Calu3 (cell line): ENCODE measurements at regions not wholly inside any gene's neighbourhood (a gene's known extent, or its start where the extent isn't known, plus 50 kb on each side); places are given as distances from the start of the nearest gene placed in this dataset.

Source experiments
- BruUV-seq: library from RNA; stranded (reverse); fragments of 400-500 nt; replicated peaks from 2 replicates; lab custom pipeline; 2021; lab: Mats Ljungman, UMichigan
- CTCF ChIA-PET: fragments of 300-600 bp; sonication (Branson Sonifier 250); formaldehyde crosslinking; loops from one replicate; lab custom pipeline; 2022; ENCODE audit warnings: antibody characterized with exemption; lab: Charles Lee
- DNase-seq: peaks from one replicate; pipeline ENCODE4 v3.0.0; 2022
- H3K27ac Mint-ChIP-seq: one replicate; pipeline ENCODE4 v1.8.0; 2022; ENCODE audit warnings: mixed read lengths; ENCODE audit not compliant: unreplicated experiment
- H3K27me3 Mint-ChIP-seq: one replicate; pipeline ENCODE4 v1.8.0; 2022; ENCODE audit warnings: mixed read lengths; ENCODE audit not compliant: unreplicated experiment
- H3K36me3 Mint-ChIP-seq: one replicate; pipeline ENCODE4 v1.8.0; 2022; ENCODE audit warnings: mild to moderate bottlenecking, moderate library complexity, mixed read lengths; ENCODE audit not compliant: insufficient read depth, unreplicated experiment
- H3K4me1 Mint-ChIP-seq: one replicate; pipeline ENCODE4 v1.8.0; 2022; ENCODE audit warnings: mild to moderate bottlenecking, low read depth, mixed read lengths; ENCODE audit not compliant: unreplicated experiment
- H3K4me3 Mint-ChIP-seq: one replicate; pipeline ENCODE4 v1.8.0; 2022; ENCODE audit warnings: mild to moderate bottlenecking, low read depth, moderate library complexity, mixed read lengths; ENCODE audit not compliant: unreplicated experiment
- H3K9me3 Mint-ChIP-seq: one replicate; pipeline ENCODE4 v1.8.0; 2022; ENCODE audit warnings: low read depth, mixed read lengths; ENCODE audit not compliant: unreplicated experiment
- intact Hi-C: fragments of 100-400 bp; cut with micrococcal nuclease; formaldehyde crosslinking; loops from one replicate; pipeline ENCODE4 v1.10.0; 2022; ENCODE audit not compliant: unreplicated experiment
- TF ChIP-seq, protein P1 (sequence below): fragments of 200-600 bp; IDR thresholded peaks from one replicate; pipeline ENCODE4 v1.8.0; 2022; ENCODE audit warnings: antibody characterized with exemption; ENCODE audit not compliant: unreplicated experiment

DNA sequence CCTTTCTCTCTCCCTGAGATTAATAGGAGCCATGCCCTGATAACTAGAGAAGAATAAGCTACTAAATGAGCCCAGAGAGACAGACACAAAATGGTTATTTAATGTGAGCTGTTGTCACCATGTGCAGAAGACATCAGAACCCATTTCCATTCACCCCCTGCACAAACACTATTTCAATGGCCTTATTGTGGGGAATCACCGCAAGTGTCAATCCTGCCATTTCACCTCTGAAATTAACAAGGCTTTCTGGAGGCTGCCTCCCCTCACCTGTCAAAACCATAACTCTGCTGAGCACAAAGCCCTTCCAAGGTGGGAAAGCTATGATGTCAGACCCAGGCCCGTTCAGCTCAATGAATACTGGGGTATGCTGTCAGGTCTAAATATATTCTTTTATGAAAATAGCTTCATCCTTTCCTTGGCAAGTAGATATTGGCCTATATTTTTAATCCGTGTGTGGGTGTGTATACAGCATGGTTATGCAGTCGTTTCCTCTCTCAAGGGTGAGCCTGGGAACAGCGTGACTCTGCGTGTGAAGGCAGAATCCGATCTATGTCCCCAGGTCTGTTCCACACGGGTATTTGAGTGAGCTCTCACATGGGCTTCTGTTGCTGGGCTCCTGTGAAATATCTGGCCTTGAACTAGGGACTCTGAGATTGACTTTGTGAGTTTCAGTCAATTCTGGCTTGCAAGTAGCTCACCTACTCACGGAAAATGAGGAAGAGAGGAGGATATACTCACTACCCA lies 266.3 kb downstream of the FBXW7 start:
- CTCF ChIA-PET: interaction anchor here (0.6 to 1.0 kb wide), 2 partner anchors 9 to 285 kb away, joined by 3 to 5 read pairs; no protein-coding TSS in a partner anchor

DNA sequence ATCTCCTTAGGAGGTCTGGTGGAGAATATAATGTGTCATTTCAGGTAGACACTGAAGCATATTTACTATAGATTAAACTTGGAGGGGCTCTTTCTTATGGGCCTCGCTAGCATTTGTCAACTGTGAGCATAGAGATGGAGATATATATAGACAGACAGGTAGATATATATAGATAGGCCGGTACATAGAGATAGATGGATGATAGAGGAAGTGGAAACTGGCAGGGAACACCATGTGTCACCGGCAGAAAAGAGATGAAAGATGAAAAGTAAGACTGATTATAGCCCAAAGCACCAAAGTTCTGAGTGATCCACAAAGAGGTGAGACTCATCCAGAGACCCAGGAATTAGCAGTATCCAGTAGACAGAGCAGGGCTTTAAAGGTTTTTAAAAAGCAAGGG lies 268.1 kb downstream of the FBXW7 start:
- H3K36me3 Mint-ChIP-seq: no peaks in the 10 kb centered on the region
- TF ChIP-seq, protein P1, sequence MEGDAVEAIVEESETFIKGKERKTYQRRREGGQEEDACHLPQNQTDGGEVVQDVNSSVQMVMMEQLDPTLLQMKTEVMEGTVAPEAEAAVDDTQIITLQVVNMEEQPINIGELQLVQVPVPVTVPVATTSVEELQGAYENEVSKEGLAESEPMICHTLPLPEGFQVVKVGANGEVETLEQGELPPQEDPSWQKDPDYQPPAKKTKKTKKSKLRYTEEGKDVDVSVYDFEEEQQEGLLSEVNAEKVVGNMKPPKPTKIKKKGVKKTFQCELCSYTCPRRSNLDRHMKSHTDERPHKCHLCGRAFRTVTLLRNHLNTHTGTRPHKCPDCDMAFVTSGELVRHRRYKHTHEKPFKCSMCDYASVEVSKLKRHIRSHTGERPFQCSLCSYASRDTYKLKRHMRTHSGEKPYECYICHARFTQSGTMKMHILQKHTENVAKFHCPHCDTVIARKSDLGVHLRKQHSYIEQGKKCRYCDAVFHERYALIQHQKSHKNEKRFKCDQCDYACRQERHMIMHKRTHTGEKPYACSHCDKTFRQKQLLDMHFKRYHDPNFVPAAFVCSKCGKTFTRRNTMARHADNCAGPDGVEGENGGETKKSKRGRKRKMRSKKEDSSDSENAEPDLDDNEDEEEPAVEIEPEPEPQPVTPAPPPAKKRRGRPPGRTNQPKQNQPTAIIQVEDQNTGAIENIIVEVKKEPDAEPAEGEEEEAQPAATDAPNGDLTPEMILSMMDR: no peak
- peaks cover 13% of the 10 kb centered on the region for H3K27me3 Mint-ChIP-seq
- CTCF ChIA-PET: no interaction called here
- intact Hi-C loops: no loop called here
- no peaks in the 10 kb centered on the region for H3K9me3 Mint-ChIP-seq
- BruUV-seq: no TSS peak
- DNase-seq: no peak
- no peak overlapping the region for H3K27ac Mint-ChIP-seq
- no peak overlapping the region for H3K4me3 Mint-ChIP-seq
- H3K4me1 Mint-ChIP-seq: peaks cover 16% of the 10 kb centered on the region

More for the DNA sequence above, 266.3 kb downstream of the FBXW7 start:
- DNase-seq: no peak
- intact Hi-C loops: no loop called here
- H3K36me3 Mint-ChIP-seq: no peaks in the 10 kb centered on the region
- BruUV-seq: no TSS peak
- peaks cover 13% of the 10 kb centered on the region for H3K27me3 Mint-ChIP-seq
- H3K4me3 Mint-ChIP-seq: no peak overlapping the region
- peaks cover 8% of the 10 kb centered on the region for H3K4me1 Mint-ChIP-seq
- TF ChIP-seq, protein P1: no peak
- H3K9me3 Mint-ChIP-seq: no peaks in the 10 kb centered on the region
- no peak overlapping the region for H3K27ac Mint-ChIP-seq

DNA sequence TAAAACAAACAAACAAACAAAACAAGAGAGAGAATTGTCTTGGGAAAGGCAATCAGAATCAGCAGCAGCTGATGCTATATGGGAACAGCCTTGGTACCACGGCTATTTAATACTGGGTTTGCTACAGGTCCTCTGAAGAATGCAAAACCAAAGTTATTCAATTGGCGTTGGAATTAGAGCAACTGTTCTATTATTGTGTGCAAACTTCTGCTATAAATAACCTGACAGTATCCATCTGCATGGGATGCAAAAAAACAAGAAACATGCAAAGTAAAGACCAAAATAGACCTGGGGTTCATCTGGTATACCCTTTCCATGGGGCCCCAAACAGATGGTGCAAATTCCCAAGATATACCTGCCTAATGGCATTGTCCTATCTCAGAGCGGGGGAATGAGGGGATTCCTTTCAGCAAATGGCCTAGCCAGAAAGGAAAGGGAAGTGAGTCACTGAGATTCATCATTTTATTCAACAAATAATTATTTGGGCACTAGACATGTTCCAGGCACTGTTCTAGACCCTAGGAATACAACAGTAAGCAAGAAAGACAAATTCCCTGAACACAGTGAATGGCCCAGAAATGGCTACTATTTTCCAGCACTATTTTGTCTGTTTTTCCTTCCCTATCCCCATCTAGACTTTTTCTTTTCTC lies 268.9 kb downstream of the FBXW7 start:
- intact Hi-C loops: no loop called here
- no peak overlapping the region for H3K27ac Mint-ChIP-seq
- H3K36me3 Mint-ChIP-seq: no peaks in the 10 kb centered on the region

DNA sequence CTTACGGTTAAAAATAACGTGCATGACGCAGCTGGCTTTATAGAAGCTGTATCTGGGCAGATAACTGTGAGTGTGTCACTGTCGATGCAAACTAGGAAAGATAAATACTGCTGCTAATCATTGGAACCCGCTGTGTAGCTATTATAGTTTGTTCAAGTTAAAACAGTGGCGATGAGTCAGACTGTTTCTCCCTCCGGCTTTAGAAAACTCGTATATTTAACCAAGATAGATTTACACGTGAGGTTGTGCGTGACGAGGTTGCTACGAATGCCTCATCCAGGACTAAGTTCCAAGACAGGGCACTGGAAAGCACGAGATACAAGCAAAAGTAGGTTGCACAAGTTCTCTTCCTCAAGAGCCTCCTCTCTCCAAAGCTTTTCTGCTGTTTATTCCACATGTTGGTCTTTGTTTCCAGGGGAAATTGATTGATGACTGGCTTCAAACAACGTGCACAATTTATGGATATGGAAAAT lies 270.7 kb downstream of the FBXW7 start:
- no peak for DNase-seq
- Mint-ChIP-seq H3K4me3 (no peak overlapping the region), H3K4me1 (peaks cover 16% of the 10 kb centered on the region)

More for the DNA sequence above, 268.9 kb downstream of the FBXW7 start:
- no peaks in the 10 kb centered on the region for H3K9me3 Mint-ChIP-seq
- peaks cover 13% of the 10 kb centered on the region for H3K27me3 Mint-ChIP-seq
- H3K4me3 Mint-ChIP-seq: no peak overlapping the region
- no peak for DNase-seq
- TF ChIP-seq, protein P1: no peak
- H3K4me1 Mint-ChIP-seq: peaks cover 16% of the 10 kb centered on the region
- CTCF ChIA-PET: no interaction called here
- BruUV-seq: no TSS peak

More for the DNA sequence above, 270.7 kb downstream of the FBXW7 start:
- CTCF ChIA-PET: interaction anchor here (0.7 kb wide), 1 partner anchor 769 kb away, joined by 3 read pairs; no protein-coding TSS in a partner anchor
- H3K9me3 Mint-ChIP-seq: no peaks in the 10 kb centered on the region
- H3K27me3 Mint-ChIP-seq: peaks cover 13% of the 10 kb centered on the region
- TF ChIP-seq, protein P1: no peak
- intact Hi-C loops: no loop called here
- no peak overlapping the region for H3K27ac Mint-ChIP-seq
- H3K36me3 Mint-ChIP-seq: no peaks in the 10 kb centered on the region
- no TSS peak for BruUV-seq
